GM12878 (cell line): ENCODE measurements at regions not wholly inside any gene's neighbourhood (a gene's known extent, or its start where the extent isn't known, plus 50 kb on each side); places are given as distances from the start of the nearest gene placed in this dataset.

Experiments
- ATAC-seq: fragments of 200-7000 bp; cut with Tn5 transposase; 3 replicates; pipeline ENCODE4 v1.9.1; 2020; ENCODE audit warnings: mild to moderate bottlenecking, moderate library complexity
- BruUV-seq: library from RNA; stranded (reverse); fragments of 400-500 nt; replicated peaks from 2 replicates; lab custom pipeline; 2021; lab: Mats Ljungman, UMichigan
- CTCF ChIA-PET: fragments of 300-600 bp; sonication (Branson Sonifier 250); formaldehyde crosslinking; extraction: SDS; loops from one replicate; lab custom pipeline; 2021; ENCODE audit warnings: inconsistent platforms; lab: Yijun Ruan, JAX
- POLR2A ChIA-PET: fragments of 350-600 bp; formaldehyde crosslinking; extraction: SDS; loops from one replicate; lab custom pipeline; 2021; ENCODE audit warnings: inconsistent platforms; lab: Charles Lee
- RAD21 ChIA-PET: fragments of 300-600 bp; sonication (Branson Sonifier 250); formaldehyde crosslinking; loops from one replicate; lab custom pipeline; 2023; ENCODE audit warnings: antibody characterized with exemption; ENCODE audit not compliant: unreplicated experiment; lab: Charles Lee
- SMC1A ChIA-PET: fragments of 300-600 bp; sonication (Branson Sonifier 250); formaldehyde crosslinking; loops from one replicate; lab custom pipeline; 2023; ENCODE audit not compliant: unreplicated experiment, uncharacterized antibody; lab: Charles Lee
- DNase-seq: peaks from one replicate; pipeline ENCODE4 v3.0.0-alpha.2; 2011; ENCODE audit warnings: low read depth, low spot score
- FAIRE-seq: peaks from 3 replicates; lab custom pipeline; 2011; peaks lifted over from hg19 to GRCh38; lab: Jason Lieb, UNC
- H2AFZ ChIP-seq: 2 replicates; pipeline ENCODE4 v1.6.0; 2011; ENCODE audit warnings: low read depth, low read length, control low read depth; ENCODE audit not compliant: control insufficient read depth
- H3K27ac ChIP-seq: 2 replicates; pipeline ENCODE4 v1.5.1; 2011; ENCODE audit warnings: control low read depth; ENCODE audit not compliant: control insufficient read depth, insufficient read depth
- H3K27me3 ChIP-seq, 2 experiments: replicated peaks in 1 of 2; 2 replicates each; pipeline versions ENCODE4 v1.6.0 to v1.6.1; 2011; ENCODE audit warnings: low read length in 1 of 2; ENCODE audit not compliant: control insufficient read depth in 2 of 2, insufficient read depth in 2 of 2
- H3K36me3 ChIP-seq, 2 experiments: 2 replicates each; pipeline ENCODE4 v1.5.1; 2011; ENCODE audit warnings: low read length in 1 of 2; ENCODE audit not compliant: control insufficient read depth in 2 of 2, insufficient read depth in 2 of 2
- H3K4me1 ChIP-seq: 2 replicates; pipeline ENCODE4 v1.6.1; 2011; ENCODE audit warnings: mild to moderate bottlenecking, low read length, moderate library complexity, mixed read lengths; ENCODE audit not compliant: control insufficient read depth, insufficient read depth
- H3K4me2 ChIP-seq: 2 replicates; pipeline ENCODE4 v1.6.0; 2011; ENCODE audit warnings: control low read depth; ENCODE audit not compliant: control insufficient read depth, insufficient read depth
- H3K4me3 ChIP-seq: fragments of 200-600 bp; sonication (generic); 2 replicates; pipeline ENCODE4 v1.5.1; 2016
- H3K79me2 ChIP-seq: 2 replicates; pipeline ENCODE4 v1.6.0; 2011; ENCODE audit warnings: low read length; ENCODE audit not compliant: control insufficient read depth, insufficient read depth
- H3K9ac ChIP-seq: 2 replicates; pipeline ENCODE4 v1.8.0; 2011; ENCODE audit warnings: low read length, control low read depth, mixed read lengths; ENCODE audit not compliant: control insufficient read depth, insufficient read depth
- H3K9me3 ChIP-seq: replicated peaks from 3 replicates; pipeline ENCODE4 v1.5.1; 2011; ENCODE audit warnings: mild to moderate bottlenecking, low read length; ENCODE audit not compliant: control insufficient read depth, insufficient read depth
- H4K20me1 ChIP-seq: 2 replicates; pipeline ENCODE4 v1.6.0; 2011; ENCODE audit not compliant: control insufficient read depth, insufficient read depth
- BACH1 ChIP-seq: fragments of 450-650 bp; IDR thresholded peaks from 2 replicates; pipeline ENCODE4 v1.6.1; 2017; ENCODE audit warnings: mild to moderate bottlenecking, borderline replicate concordance
- BCL11A ChIP-seq: IDR thresholded peaks from 2 replicates; pipeline ENCODE4 v1.6.1; 2011; ENCODE audit warnings: low read depth, low read length
- MEF2A ChIP-seq: IDR thresholded peaks from 2 replicates; pipeline ENCODE4 v1.6.1; 2011; ENCODE audit warnings: low read depth, mild to moderate bottlenecking, low read length, moderate library complexity; ENCODE audit not compliant: insufficient read depth
- MEF2B ChIP-seq: fragments of 450-650 bp; IDR thresholded peaks from 2 replicates; pipeline ENCODE4 v1.6.1; 2018; ENCODE audit warnings: mild to moderate bottlenecking, moderate library complexity; ENCODE audit not compliant: partially characterized antibody, poor library complexity, severe bottlenecking
- STAT1 ChIP-seq: fragments of 450-650 bp; conservative IDR thresholded peaks from 2 replicates; pipeline ENCODE4 v1.6.1; 2014; ENCODE audit warnings: antibody characterized with exemption, mild to moderate bottlenecking
- WGBS: methylation state at CpG from one replicate; pipeline ENCODE4 v1.1.6; 2016; ENCODE audit warnings: low lambda C conversion rate; ENCODE audit not compliant: insufficient replicate concordance, insufficient coverage; ENCODE audit errors: missing lambda C conversion rate; 5-methylcytosine and 5-hydroxymethylcytosine counted together
- in situ Hi-C: fragments of 300-500 bp; cut with MboI; formaldehyde crosslinking; loops from 9 replicates; pipeline ENCODE4 v1.14.3; 2018; ENCODE audit warnings: mixed read lengths
- intact Hi-C: fragments of 100-400 bp; cut with micrococcal nuclease; formaldehyde crosslinking; loops from one replicate; pipeline ENCODE4 v1.14.2; 2022; ENCODE audit not compliant: unreplicated experiment
- TF ChIP-seq, protein P1 (sequence below): fragments of 450-650 bp; IDR thresholded peaks from 2 replicates; pipeline ENCODE4 v1.6.1; 2017; ENCODE audit warnings: antibody characterized with exemption, mild to moderate bottlenecking, moderate library complexity
- TF ChIP-seq, protein P2 (sequence below): fragments of 450-650 bp; formaldehyde crosslinking; IDR thresholded peaks from 2 replicates; pipeline ENCODE4 v1.4.0; 2022; ENCODE audit warnings: mild to moderate bottlenecking, moderate library complexity

DNA sequence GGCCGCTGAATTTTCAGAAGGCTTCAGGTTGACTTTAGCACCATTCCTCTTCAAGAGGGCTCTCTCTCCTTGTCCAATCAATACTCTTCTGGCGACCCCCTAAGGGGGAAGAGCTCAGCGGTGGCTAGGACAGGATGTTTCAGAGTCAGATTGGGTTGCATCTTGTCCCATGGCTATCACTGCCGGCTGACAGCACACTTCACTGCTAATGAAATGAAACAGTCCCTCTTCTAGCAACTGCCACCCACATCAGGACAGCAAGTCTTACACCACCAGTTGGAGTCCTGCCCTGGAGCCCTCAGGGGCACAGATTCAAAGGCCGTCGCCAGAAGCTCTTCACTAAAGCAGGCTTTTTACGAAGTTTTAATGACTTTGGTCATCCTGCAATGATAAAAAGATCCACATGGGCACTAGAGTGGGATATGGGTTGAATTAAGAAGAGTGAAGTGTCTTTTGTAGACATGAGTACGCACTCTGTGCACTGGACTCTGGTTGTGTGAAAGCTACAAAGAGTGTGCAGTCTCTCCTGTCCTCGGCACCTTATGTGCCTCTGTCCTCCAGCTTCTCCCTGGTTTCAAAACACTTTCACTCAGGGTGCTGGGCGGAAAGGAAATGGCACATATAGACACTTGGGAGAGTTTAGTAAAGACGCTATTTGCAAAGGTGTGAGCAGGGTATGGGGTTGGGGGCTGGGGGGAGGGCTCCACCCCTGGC lies 66.1 kb upstream of the SLC22A16 start:
- Histone ChIP-seq H4K20me1 (no peaks in the 10 kb centered on the region), H3K79me2 (no peaks in the 10 kb centered on the region), H3K4me3 (no peak overlapping the region), H3K36me3 (no peaks in the 10 kb centered on the region), H3K4me2 (no peak overlapping the region), H3K27ac (no peak overlapping the region), H3K9me3 (peaks cover 2% of the 10 kb centered on the region; the same call in 2 of the 3 replicates), H3K9ac (no peak overlapping the region), H3K27me3 (no peaks in the 10 kb centered on the region), H2AFZ (no peak overlapping the region), H3K4me1 (no peaks in the 10 kb centered on the region; the same call in 1 of the 2 replicates)
- no peak for TF ChIP-seq BCL11A
- TF ChIP-seq STAT1, result no peak
- TF ChIP-seq, protein P1, sequence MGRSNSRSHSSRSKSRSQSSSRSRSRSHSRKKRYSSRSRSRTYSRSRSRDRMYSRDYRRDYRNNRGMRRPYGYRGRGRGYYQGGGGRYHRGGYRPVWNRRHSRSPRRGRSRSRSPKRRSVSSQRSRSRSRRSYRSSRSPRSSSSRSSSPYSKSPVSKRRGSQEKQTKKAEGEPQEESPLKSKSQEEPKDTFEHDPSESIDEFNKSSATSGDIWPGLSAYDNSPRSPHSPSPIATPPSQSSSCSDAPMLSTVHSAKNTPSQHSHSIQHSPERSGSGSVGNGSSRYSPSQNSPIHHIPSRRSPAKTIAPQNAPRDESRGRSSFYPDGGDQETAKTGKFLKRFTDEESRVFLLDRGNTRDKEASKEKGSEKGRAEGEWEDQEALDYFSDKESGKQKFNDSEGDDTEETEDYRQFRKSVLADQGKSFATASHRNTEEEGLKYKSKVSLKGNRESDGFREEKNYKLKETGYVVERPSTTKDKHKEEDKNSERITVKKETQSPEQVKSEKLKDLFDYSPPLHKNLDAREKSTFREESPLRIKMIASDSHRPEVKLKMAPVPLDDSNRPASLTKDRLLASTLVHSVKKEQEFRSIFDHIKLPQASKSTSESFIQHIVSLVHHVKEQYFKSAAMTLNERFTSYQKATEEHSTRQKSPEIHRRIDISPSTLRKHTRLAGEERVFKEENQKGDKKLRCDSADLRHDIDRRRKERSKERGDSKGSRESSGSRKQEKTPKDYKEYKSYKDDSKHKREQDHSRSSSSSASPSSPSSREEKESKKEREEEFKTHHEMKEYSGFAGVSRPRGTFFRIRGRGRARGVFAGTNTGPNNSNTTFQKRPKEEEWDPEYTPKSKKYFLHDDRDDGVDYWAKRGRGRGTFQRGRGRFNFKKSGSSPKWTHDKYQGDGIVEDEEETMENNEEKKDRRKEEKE, result no peak
- TF ChIP-seq BACH1, result no peak
- no peak for TF ChIP-seq MEF2B
- TF ChIP-seq, protein P2, sequence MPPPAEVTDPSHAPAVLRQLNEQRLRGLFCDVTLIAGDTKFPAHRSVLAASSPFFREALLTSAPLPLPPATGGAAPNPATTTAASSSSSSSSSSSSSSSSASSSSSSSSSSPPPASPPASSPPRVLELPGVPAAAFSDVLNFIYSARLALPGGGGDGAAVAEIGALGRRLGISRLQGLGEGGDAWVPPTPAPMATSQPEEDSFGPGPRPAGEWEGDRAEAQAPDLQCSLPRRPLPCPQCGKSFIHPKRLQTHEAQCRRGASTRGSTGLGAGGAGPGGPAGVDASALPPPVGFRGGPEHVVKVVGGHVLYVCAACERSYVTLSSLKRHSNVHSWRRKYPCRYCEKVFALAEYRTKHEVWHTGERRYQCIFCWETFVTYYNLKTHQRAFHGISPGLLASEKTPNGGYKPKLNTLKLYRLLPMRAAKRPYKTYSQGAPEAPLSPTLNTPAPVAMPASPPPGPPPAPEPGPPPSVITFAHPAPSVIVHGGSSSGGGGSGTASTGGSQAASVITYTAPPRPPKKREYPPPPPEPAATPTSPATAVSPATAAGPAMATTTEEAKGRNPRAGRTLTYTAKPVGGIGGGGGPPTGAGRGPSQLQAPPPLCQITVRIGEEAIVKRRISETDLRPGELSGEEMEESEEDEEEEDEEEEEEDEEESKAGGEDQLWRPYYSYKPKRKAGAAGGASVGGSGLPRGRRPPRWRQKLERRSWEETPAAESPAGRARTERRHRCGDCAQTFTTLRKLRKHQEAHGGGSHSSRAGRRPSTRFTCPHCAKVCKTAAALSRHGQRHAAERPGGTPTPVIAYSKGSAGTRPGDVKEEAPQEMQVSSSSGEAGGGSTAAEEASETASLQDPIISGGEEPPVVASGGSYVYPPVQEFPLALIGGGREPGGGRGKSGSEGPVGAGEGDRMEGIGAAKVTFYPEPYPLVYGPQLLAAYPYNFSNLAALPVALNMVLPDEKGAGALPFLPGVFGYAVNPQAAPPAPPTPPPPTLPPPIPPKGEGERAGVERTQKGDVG (CRISPR knock-in tag), result no peak
- no peak for TF ChIP-seq MEF2A
- in situ Hi-C loops, result no loop called here
- POLR2A ChIA-PET, result interaction anchor here (1.3 kb wide), 1 partner anchor 405 kb away, joined by 3 read pairs; no protein-coding TSS in a partner anchor
- CTCF ChIA-PET, result no interaction called here
- DNase-seq (no peak), ATAC-seq (no peak), FAIRE-seq (no peak)
- SMC1A ChIA-PET, result interaction anchor here (0.5 to 2.8 kb wide), 3 partner anchors 11 to 677 kb away, joined by 3 to 8 read pairs (median 4); no protein-coding TSS in a partner anchor
- WGBS, result 69% methylated on average over 11 of the region's 11 CpGs
- no TSS peak for BruUV-seq
- intact Hi-C loops, result no loop called here
- RAD21 ChIA-PET, result no interaction called here
